Mammary epithelial cell (primary cell): ENCODE measurements at regions not wholly inside any gene's neighbourhood (a gene's known extent, or its start where the extent isn't known, plus 50 kb on each side); places are given as distances from the start of the nearest gene placed in this dataset.

Experiments used
- CTCF ChIP-seq, 2 donors: IDR thresholded peaks in 1 of 2; conservative IDR thresholded peaks in 1 of 2; 2 replicates each; pipeline ENCODE4 v1.5.1; 2011 to 2012; ENCODE audit warnings: inconsistent platforms in 2 of 2, low read length in 2 of 2, mild to moderate bottlenecking in 2 of 2, control low read depth in 1 of 2, low read depth in 1 of 2; ENCODE audit not compliant: insufficient read depth in 1 of 2; ENCODE audit errors: extremely low read depth in 1 of 2
- EZH2 ChIP-seq: IDR thresholded peaks from 2 replicates; pipeline ENCODE4 v1.6.1; 2012; ENCODE audit warnings: low read length, inconsistent platforms, borderline replicate concordance

DNA sequence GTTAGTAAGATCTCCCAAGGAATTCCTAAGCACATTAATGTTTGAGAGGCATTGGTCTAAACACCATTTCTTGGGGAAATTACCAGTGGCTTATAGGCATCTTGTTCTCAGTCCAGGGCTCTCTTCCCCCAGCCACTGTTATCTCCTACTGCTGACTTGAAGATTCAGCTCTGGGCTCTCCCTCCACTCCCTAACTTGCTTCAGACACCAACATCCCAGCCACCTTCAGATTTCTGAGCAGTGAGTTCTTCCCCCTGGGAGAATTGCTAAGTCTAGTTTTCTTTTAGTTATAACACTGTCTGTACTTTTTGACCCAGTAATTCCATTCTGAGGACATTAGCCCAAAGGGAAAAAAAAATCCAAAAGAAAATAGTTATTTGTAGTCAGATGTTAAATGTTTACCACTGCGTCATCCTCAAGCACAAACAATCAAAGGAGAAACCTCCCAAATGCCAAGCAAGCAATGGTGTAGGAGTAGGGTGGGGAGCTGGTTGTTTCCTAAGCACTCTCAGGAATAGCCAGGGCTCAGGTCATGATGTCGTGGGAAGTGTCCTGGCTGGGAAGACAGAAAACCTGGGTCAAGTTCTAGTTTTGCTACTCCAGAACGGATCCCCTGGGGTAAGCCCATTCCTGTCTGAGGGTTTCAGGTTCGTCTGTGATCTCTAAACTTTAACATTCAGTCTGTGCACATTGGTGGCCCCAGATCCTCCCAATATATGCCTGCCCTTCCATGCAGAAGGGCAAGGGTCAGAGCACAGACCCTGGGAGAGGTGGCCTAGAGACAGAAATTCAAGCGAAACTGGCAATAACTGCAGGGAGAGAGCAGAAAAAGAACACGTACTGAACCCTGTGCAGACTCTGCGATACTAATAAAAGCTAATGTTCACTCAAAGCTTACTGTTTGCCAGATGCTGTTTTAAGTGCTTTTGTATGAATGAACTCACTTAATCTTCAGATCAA lies 191.1 kb upstream of the FGGY start:
- TF ChIP-seq EZH2 (no peak), CTCF (conservative IDR thresholded peaks at IDR 0.05 in 1 of 2, IDR thresholded peaks at IDR 0.05 in 1 of 2; ENCODE audit: extremely low read depth in 1 of 2, insufficient read depth in 1 of 2, low read depth in 1 of 2, low read length in 2 of 2) (no peak)
